ENCODE measurements at regions not wholly inside any gene's neighbourhood (a gene's known extent, or its start where the extent isn't known, plus 50 kb on each side); places are given as distances from the start of the nearest gene placed in this dataset.
"Not testable (repeated sequence)": the region's sequence is repeated elsewhere in the genome, so short reads cannot be mapped to it uniquely, and the experiment has no call there.

DNA sequence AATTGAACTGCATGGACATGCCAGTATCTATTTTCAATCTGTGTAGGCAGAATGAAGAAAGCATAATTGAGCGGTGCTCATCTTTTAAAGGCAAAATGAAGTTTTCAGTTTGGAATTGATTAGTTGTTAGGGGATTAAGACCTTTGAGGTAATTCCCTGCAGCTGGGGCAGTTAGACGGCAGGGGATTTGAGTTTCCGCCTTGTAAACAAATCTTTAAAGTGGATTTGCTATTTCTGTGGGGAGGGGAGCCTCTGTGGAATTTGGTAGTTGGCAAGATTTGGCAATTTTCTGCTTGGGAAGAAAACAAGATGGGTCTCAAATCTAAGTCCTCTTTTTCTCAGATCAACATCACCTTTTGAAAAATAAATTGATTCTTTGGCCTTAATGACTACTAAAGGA, 212.5 kb upstream of the CNTN6 start:
- TF ChIP-seq, protein P1, sequence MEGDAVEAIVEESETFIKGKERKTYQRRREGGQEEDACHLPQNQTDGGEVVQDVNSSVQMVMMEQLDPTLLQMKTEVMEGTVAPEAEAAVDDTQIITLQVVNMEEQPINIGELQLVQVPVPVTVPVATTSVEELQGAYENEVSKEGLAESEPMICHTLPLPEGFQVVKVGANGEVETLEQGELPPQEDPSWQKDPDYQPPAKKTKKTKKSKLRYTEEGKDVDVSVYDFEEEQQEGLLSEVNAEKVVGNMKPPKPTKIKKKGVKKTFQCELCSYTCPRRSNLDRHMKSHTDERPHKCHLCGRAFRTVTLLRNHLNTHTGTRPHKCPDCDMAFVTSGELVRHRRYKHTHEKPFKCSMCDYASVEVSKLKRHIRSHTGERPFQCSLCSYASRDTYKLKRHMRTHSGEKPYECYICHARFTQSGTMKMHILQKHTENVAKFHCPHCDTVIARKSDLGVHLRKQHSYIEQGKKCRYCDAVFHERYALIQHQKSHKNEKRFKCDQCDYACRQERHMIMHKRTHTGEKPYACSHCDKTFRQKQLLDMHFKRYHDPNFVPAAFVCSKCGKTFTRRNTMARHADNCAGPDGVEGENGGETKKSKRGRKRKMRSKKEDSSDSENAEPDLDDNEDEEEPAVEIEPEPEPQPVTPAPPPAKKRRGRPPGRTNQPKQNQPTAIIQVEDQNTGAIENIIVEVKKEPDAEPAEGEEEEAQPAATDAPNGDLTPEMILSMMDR (IDR thresholded peaks at IDR 0.05; ENCODE audit: low read depth, low read length) = no peak
- H3K4me3 ChIP-seq (ENCODE audit: low read depth, low read length) = no peak overlapping the region

DNA sequence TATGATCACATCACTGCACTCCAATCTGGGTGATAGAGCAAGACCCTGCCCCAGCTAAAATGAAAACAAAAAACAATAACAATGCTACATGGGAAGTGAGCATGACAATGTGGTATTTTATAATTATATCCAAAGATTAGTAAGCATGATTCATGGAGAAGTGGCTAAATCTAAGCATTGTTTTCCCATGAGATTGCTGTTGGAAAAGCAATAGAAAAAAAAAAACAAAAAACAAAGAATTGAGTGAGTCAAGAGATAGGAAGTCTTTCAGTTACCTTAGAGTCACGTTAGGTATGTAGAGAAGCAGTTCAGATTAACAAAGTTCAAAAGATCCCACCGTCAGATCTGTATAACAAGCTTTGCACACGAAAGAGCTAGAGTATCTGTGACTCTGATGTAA, 210.3 kb upstream of the CNTN6 start:
- TF ChIP-seq, protein P1 (IDR thresholded peaks at IDR 0.05; ENCODE audit: low read depth, low read length) = no peak

DNA sequence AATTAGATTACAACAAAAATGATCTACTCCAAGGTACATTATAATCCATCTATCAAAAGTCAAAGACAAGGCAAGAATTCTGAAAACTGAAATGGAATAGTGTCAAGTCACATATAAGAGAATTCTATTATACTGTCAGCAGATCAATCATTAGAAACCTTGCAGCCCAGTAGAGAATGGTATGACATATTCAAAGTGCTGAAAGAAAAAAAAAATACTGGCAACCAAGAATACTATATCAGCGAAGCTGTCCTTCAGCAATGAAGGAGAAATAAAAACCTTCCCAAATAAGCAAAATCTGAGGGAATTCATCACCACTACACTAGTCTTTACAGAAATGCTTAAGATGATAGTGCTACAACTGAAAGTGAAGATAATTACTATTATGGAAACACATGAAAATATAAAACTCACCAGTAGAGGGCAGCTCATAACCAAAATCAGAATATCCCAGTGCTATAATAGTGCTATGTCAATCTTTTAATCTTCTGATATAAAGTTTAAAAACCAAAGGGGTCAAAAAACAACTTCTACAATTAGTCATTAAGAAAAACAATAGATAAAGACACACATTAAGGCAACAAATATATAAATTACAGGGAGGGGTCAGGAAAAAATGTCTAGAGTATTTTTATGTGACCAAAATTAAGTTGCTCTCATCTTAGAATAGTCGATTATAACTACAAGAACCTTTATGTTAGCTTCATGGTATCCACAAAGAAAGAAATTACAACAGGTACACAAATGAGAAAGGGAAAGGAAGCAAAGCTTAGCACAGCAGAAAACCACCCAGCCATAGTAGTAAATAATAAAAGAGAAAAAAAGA, 190.7 kb upstream of the CNTN6 start:
- H3K4me3 ChIP-seq (ENCODE audit: low read depth, low read length) = no peak overlapping the region
- TF ChIP-seq, protein P1 (IDR thresholded peaks at IDR 0.05; ENCODE audit: low read depth, low read length) = peak; percentile 19; the same call in 1 of the 2 replicates

More for the DNA sequence above, 210.3 kb upstream of the CNTN6 start:
- no peak overlapping the region for H3K4me3 ChIP-seq (ENCODE audit: low read depth, low read length)

DNA sequence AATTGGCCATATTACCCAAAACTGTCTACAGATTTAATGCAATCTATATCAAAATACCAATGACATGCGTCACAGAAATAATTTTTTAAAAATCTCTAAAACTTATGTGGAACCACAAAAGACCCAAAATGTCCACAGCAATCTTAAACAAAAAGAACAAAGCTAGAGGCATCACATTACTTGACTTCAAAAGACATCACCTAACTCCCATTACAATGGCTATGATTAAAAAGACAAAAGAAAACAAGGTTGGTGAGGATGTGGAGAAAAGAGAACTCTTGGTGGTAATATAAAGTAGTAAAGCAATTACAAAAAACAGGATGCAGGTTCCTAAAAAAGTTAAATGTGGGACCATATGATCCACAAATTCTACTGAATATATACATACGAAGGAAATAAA, 187.6 kb upstream of the CNTN6 start:
- no peak overlapping the region for H3K4me3 ChIP-seq (ENCODE audit: low read depth, low read length)
- TF ChIP-seq, protein P1 (IDR thresholded peaks at IDR 0.05; ENCODE audit: low read depth, low read length) = no peak

DNA sequence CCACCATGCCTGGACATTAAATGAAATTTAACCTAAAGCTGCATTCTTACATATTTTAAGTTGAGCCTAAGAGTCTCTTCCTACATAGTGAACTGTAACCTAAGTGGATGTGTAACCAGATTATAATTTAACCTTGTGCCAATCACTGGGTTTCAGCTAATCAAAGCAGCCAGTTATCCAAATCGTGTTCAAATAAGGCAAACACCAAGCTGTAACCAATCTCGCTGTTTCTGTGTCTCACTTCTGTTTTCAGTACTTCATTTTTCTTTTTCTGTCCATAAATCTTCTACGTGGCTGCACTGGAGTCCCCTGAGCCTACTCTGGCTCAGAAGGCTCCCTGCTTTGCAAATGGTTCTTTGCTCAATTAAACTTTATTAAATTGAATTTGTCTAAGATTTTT, 186.1 kb upstream of the CNTN6 start:
- no peak overlapping the region for H3K4me3 ChIP-seq (ENCODE audit: low read depth, low read length)
- TF ChIP-seq, protein P1 (IDR thresholded peaks at IDR 0.05; ENCODE audit: low read depth, low read length) = no peak

DNA sequence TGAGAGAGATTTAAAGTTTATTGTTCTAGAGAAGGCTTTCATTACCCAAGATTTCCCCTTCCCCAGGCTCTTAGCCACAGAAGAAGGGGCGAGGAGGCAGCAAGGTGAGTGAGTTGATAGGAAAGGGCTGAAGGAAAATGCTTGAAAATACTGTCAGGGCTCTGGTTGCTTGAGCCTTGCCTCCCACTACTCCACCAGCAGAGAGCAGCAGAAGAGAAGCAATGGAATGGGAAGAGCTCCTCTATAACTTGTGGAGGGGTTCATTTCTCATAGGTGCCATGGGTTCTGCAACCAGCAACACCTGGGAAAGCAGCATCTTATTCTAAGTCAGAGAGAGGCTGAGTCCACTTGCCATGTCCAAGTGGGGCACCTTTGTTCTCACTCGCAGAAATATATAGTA, 184.0 kb upstream of the CNTN6 start:
- TF ChIP-seq, protein P1 (IDR thresholded peaks at IDR 0.05; ENCODE audit: low read depth, low read length) = no peak
- H3K4me3 ChIP-seq (ENCODE audit: low read depth, low read length) = no peak overlapping the region

DNA sequence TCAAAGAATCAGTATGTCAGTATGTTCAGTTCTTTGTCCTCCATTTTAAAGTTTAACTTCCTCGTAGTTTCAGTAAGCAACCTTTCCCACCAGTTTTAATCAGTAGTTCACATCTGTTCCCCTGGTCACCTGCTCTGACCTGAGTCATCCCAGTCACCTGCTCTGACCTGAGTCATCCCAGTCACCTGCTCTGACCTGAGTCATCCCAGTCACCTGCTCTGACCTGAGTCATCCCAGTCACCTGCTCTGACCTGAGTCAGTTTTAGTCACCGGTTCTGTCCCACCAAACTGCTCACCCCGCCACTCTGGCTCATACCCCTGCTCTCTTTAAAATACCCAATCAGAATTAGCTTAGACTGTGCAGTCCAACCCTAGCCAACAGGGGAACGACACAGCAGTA, 180.1 kb upstream of the CNTN6 start:
- H3K4me3 ChIP-seq (ENCODE audit: low read depth, low read length) = not testable (repeated sequence)
